ENCODE measurements at regions not wholly inside any gene's neighbourhood (a gene's known extent, or its start where the extent isn't known, plus 50 kb on each side); places are given as distances from the start of the nearest gene placed in this dataset.

GRCh38 chr9:38342532-38342931 lies 50.0 kb upstream of the ALDH1B1 start:
- no peaks in the 10 kb centered on the region for H3K27me3 ChIP-seq
- H3K4me3 ChIP-seq = no peak overlapping the region
- no peaks in the 10 kb centered on the region for H3K36me3 ChIP-seq
- DNase-seq = no peak
- no peak overlapping the region for H3K27ac ChIP-seq
- no peaks in the 10 kb centered on the region for H3K9me3 ChIP-seq (replicated peaks)
- H3K4me1 ChIP-seq = no peaks in the 10 kb centered on the region

GRCh38 chr9:38342096-38342495 lies 50.4 kb upstream of the ALDH1B1 start:
- no peaks in the 10 kb centered on the region for H3K36me3 ChIP-seq
- no peaks in the 10 kb centered on the region for H3K4me1 ChIP-seq
- no peaks in the 10 kb centered on the region for H3K27me3 ChIP-seq
- DNase-seq = no peak
- H3K4me3 ChIP-seq = no peak overlapping the region
- H3K9me3 ChIP-seq (replicated peaks) = no peaks in the 10 kb centered on the region
- H3K27ac ChIP-seq = no peak overlapping the region

GRCh38 chr9:38339496-38339895 lies 53.0 kb upstream of the ALDH1B1 start:
- H3K9me3 ChIP-seq (replicated peaks) = no peaks in the 10 kb centered on the region
- H3K27me3 ChIP-seq = no peaks in the 10 kb centered on the region
- no peaks in the 10 kb centered on the region for H3K4me1 ChIP-seq
- H3K4me3 ChIP-seq = no peak overlapping the region
- no peak for DNase-seq
- H3K36me3 ChIP-seq = no peaks in the 10 kb centered on the region
- no peak overlapping the region for H3K27ac ChIP-seq

GRCh38 chr9:38339087-38339486 lies 53.4 kb upstream of the ALDH1B1 start:
- Histone ChIP-seq H3K27ac (no peak overlapping the region), H3K4me3 (no peak overlapping the region), H3K36me3 (no peaks in the 10 kb centered on the region), H3K27me3 (no peaks in the 10 kb centered on the region), H3K9me3 (replicated peaks) (no peaks in the 10 kb centered on the region), H3K4me1 (no peaks in the 10 kb centered on the region)
- DNase-seq = no peak

GRCh38 chr9:38338342-38339018 lies 54.0 kb upstream of the ALDH1B1 start:
- DNase-seq = no peak
- H3K9me3 ChIP-seq (replicated peaks) = no peaks in the 10 kb centered on the region
- H3K27me3 ChIP-seq = no peaks in the 10 kb centered on the region
- H3K4me1 ChIP-seq = no peaks in the 10 kb centered on the region
- H3K4me3 ChIP-seq = no peak overlapping the region
- no peak overlapping the region for H3K27ac ChIP-seq
- H3K36me3 ChIP-seq = no peaks in the 10 kb centered on the region

- no peak for DNase-seq
- no peak overlapping the region for H3K27ac ChIP-seq
Measured at GRCh38 chr9:38337706-38338264, 54.7 kb upstream of the ALDH1B1 start.

GRCh38 chr9:38337181-38337580 lies 55.3 kb upstream of the ALDH1B1 start:
- H3K4me3 ChIP-seq = no peak overlapping the region
- no peaks in the 10 kb centered on the region for H3K27me3 ChIP-seq
- no peaks in the 10 kb centered on the region for H3K36me3 ChIP-seq
- no peaks in the 10 kb centered on the region for H3K4me1 ChIP-seq
- DNase-seq = no peak
- no peak overlapping the region for H3K27ac ChIP-seq
- no peaks in the 10 kb centered on the region for H3K9me3 ChIP-seq (replicated peaks)

More at GRCh38 chr9:38337706-38338264, 54.7 kb upstream of the ALDH1B1 start:
- Histone ChIP-seq H3K27me3 (no peaks in the 10 kb centered on the region), H3K9me3 (replicated peaks) (no peaks in the 10 kb centered on the region), H3K4me3 (no peak overlapping the region), H3K4me1 (no peaks in the 10 kb centered on the region), H3K36me3 (no peaks in the 10 kb centered on the region)

GRCh38 chr9:38336341-38336740 lies 56.2 kb upstream of the ALDH1B1 start:
- no peak for DNase-seq
- H3K27me3 ChIP-seq = no peaks in the 10 kb centered on the region
- no peaks in the 10 kb centered on the region for H3K36me3 ChIP-seq
- no peak overlapping the region for H3K4me3 ChIP-seq
- no peaks in the 10 kb centered on the region for H3K4me1 ChIP-seq
- H3K9me3 ChIP-seq (replicated peaks) = no peaks in the 10 kb centered on the region
- H3K27ac ChIP-seq = no peak overlapping the region

GRCh38 chr9:38335686-38336085 lies 56.8 kb upstream of the ALDH1B1 start:
- Histone ChIP-seq H3K9me3 (replicated peaks) (no peaks in the 10 kb centered on the region), H3K4me3 (no peak overlapping the region), H3K27ac (no peak overlapping the region), H3K36me3 (no peaks in the 10 kb centered on the region), H3K4me1 (no peaks in the 10 kb centered on the region), H3K27me3 (no peaks in the 10 kb centered on the region)
- DNase-seq = no peak

GRCh38 chr9:38334234-38334633 lies 58.3 kb upstream of the ALDH1B1 start:
- H3K9me3 ChIP-seq (replicated peaks) = no peaks in the 10 kb centered on the region
- no peaks in the 10 kb centered on the region for H3K36me3 ChIP-seq
- no peaks in the 10 kb centered on the region for H3K27me3 ChIP-seq
- no peak for DNase-seq
- no peaks in the 10 kb centered on the region for H3K4me1 ChIP-seq
- no peak overlapping the region for H3K4me3 ChIP-seq
- H3K27ac ChIP-seq = no peak overlapping the region

GRCh38 chr9:38333047-38333446 lies 59.5 kb upstream of the ALDH1B1 start:
- no peaks in the 10 kb centered on the region for H3K9me3 ChIP-seq (replicated peaks)

GRCh38 chr9:38332625-38333024 lies 59.9 kb upstream of the ALDH1B1 start:
- DNase-seq = no peak
- H3K4me1 ChIP-seq = no peaks in the 10 kb centered on the region

More at GRCh38 chr9:38333047-38333446, 59.5 kb upstream of the ALDH1B1 start:
- no peaks in the 10 kb centered on the region for H3K27me3 ChIP-seq
- H3K27ac ChIP-seq = no peak overlapping the region
- H3K4me3 ChIP-seq = no peak overlapping the region
- DNase-seq = no peak
- no peaks in the 10 kb centered on the region for H3K4me1 ChIP-seq
- H3K36me3 ChIP-seq = no peaks in the 10 kb centered on the region

GRCh38 chr9:38331141-38331540 lies 61.4 kb upstream of the ALDH1B1 start:
- no peak for DNase-seq
- Histone ChIP-seq H3K27ac (no peak overlapping the region), H3K4me3 (no peak overlapping the region), H3K36me3 (no peaks in the 10 kb centered on the region), H3K9me3 (replicated peaks) (no peaks in the 10 kb centered on the region), H3K27me3 (no peaks in the 10 kb centered on the region), H3K4me1 (no peaks in the 10 kb centered on the region)

More at GRCh38 chr9:38332625-38333024, 59.9 kb upstream of the ALDH1B1 start:
- H3K36me3 ChIP-seq = no peaks in the 10 kb centered on the region
- no peaks in the 10 kb centered on the region for H3K27me3 ChIP-seq
- H3K27ac ChIP-seq = no peak overlapping the region
- H3K4me3 ChIP-seq = no peak overlapping the region
- no peaks in the 10 kb centered on the region for H3K9me3 ChIP-seq (replicated peaks)

- H3K4me3 ChIP-seq = no peak overlapping the region
- no peaks in the 10 kb centered on the region for H3K4me1 ChIP-seq
- no peaks in the 10 kb centered on the region for H3K27me3 ChIP-seq
- H3K9me3 ChIP-seq (replicated peaks) = no peaks in the 10 kb centered on the region
- no peak for DNase-seq
- H3K27ac ChIP-seq = no peak overlapping the region
- no peaks in the 10 kb centered on the region for H3K36me3 ChIP-seq
Measured at GRCh38 chr9:38329968-38330367, 62.5 kb upstream of the ALDH1B1 start.

GRCh38 chr9:38328765-38329164 lies 63.7 kb upstream of the ALDH1B1 start:
- DNase-seq = no peak
- no peaks in the 10 kb centered on the region for H3K36me3 ChIP-seq
- H3K27me3 ChIP-seq = no peaks in the 10 kb centered on the region
- H3K27ac ChIP-seq = no peak overlapping the region
- H3K4me3 ChIP-seq = no peak overlapping the region
- no peaks in the 10 kb centered on the region for H3K9me3 ChIP-seq (replicated peaks)
- H3K4me1 ChIP-seq = no peaks in the 10 kb centered on the region

- Histone ChIP-seq H3K9me3 (replicated peaks) (no peaks in the 10 kb centered on the region), H3K27ac (no peak overlapping the region), H3K36me3 (no peaks in the 10 kb centered on the region), H3K27me3 (no peaks in the 10 kb centered on the region; the same call in 1 of the 2 replicates), H3K4me1 (no peaks in the 10 kb centered on the region), H3K4me3 (no peak overlapping the region)
- no peak for DNase-seq
Measured at GRCh38 chr9:38326122-38326521, 66.4 kb upstream of the ALDH1B1 start.

Data from SJCRH30 (cell line).